ENCODE measurements at regions not wholly inside any gene's neighbourhood (a gene's known extent, or its start where the extent isn't known, plus 50 kb on each side); places are given as distances from the start of the nearest gene placed in this dataset.

GRCh38 chr15:61319892-61320291, 90.8 kb upstream of the RORA start:
- H3K27me3 Mint-ChIP-seq = no peaks in the 10 kb centered on the region
- H3K36me3 Mint-ChIP-seq = no peaks in the 10 kb centered on the region
- no peaks in the 10 kb centered on the region for H3K4me1 Mint-ChIP-seq
- no peak overlapping the region for H3K4me3 Mint-ChIP-seq
- ATAC-seq (ENCODE audit: low read depth in 2 of 2) (no peak), DNase-seq (no peak)
- H3K27ac Mint-ChIP-seq = no peak overlapping the region
- H3K9me3 Mint-ChIP-seq = peaks cover 0 to 12% (median 3%) of the 10 kb centered on the region in 7 donors

- Mint-ChIP-seq H3K4me1 (no peaks in the 10 kb centered on the region), H3K27ac (no peak overlapping the region), H3K36me3 (no peaks in the 10 kb centered on the region), H3K4me3 (no peak overlapping the region), H3K9me3 (peaks cover 0 to 12% (median 1%) of the 10 kb centered on the region in 7 donors), H3K27me3 (no peaks in the 10 kb centered on the region)
- DNase-seq = no peak
- ATAC-seq (ENCODE audit: low read depth in 2 of 2) = no peak
These were observed 89.9 kb upstream of the RORA start for GRCh38 chr15:61318802-61319525.

GRCh38 chr15:61318301-61318700, 89.2 kb upstream of the RORA start:
- Mint-ChIP-seq H3K9me3 (peaks cover 0 to 12% (median 0%) of the 10 kb centered on the region in 7 donors), H3K4me3 (no peak overlapping the region), H3K4me1 (no peaks in the 10 kb centered on the region), H3K27me3 (no peaks in the 10 kb centered on the region), H3K27ac (no peak overlapping the region), H3K36me3 (no peaks in the 10 kb centered on the region)
- DNase-seq = no peak
- no peak for ATAC-seq (ENCODE audit: low read depth in 2 of 2)

- Mint-ChIP-seq H3K27me3 (peaks cover 0 to 5% (median 0%) of the 10 kb centered on the region in 3 donors), H3K27ac (no peak overlapping the region), H3K4me1 (no peaks in the 10 kb centered on the region), H3K4me3 (no peak overlapping the region), H3K36me3 (no peaks in the 10 kb centered on the region), H3K9me3 (peaks cover 0 to 9% (median 0%) of the 10 kb centered on the region in 7 donors)
- DNase-seq = no peak
- ATAC-seq (ENCODE audit: low read depth in 2 of 2) = no peak
These were observed 86.4 kb upstream of the RORA start for GRCh38 chr15:61315471-61315870.

GRCh38 chr15:61314427-61314826, 85.3 kb upstream of the RORA start:
- H3K4me3 Mint-ChIP-seq = no peak overlapping the region
- H3K27ac Mint-ChIP-seq = no peak overlapping the region
- peaks cover 0 to 4% (median 0%) of the 10 kb centered on the region in 7 donors for H3K9me3 Mint-ChIP-seq
- ATAC-seq (ENCODE audit: low read depth in 2 of 2) (no peak), DNase-seq (no peak)
- H3K4me1 Mint-ChIP-seq = no peaks in the 10 kb centered on the region
- no peaks in the 10 kb centered on the region for H3K36me3 Mint-ChIP-seq
- H3K27me3 Mint-ChIP-seq = peaks cover 0 to 5% (median 0%) of the 10 kb centered on the region in 3 donors

- Mint-ChIP-seq H3K27ac (no peak overlapping the region), H3K9me3 (peaks cover 0 to 6% (median 2%) of the 10 kb centered on the region in 7 donors), H3K36me3 (no peaks in the 10 kb centered on the region), H3K27me3 (peaks cover 0 to 5% (median 0%) of the 10 kb centered on the region in 3 donors), H3K4me3 (no peak overlapping the region), H3K4me1 (no peaks in the 10 kb centered on the region)
- ATAC-seq (ENCODE audit: low read depth in 2 of 2) (no peak), DNase-seq (no peak)
These were observed 80.5 kb upstream of the RORA start for GRCh38 chr15:61309617-61310016.

- no peaks in the 10 kb centered on the region for H3K36me3 Mint-ChIP-seq
- DNase-seq = no peak
- no peaks in the 10 kb centered on the region for H3K4me1 Mint-ChIP-seq
- H3K9me3 Mint-ChIP-seq = peaks cover 0 to 6% (median 2%) of the 10 kb centered on the region in 7 donors
- H3K27me3 Mint-ChIP-seq = peaks cover 0 to 5% (median 0%) of the 10 kb centered on the region in 3 donors
- H3K27ac Mint-ChIP-seq = no peak overlapping the region
- H3K4me3 Mint-ChIP-seq = no peak overlapping the region
- no peak for ATAC-seq (ENCODE audit: low read depth in 2 of 2)
These were observed 80.0 kb upstream of the RORA start for GRCh38 chr15:61309031-61309511.

- H3K4me1 Mint-ChIP-seq = no peaks in the 10 kb centered on the region
- H3K4me3 Mint-ChIP-seq = no peak overlapping the region
These were observed 79.3 kb upstream of the RORA start for GRCh38 chr15:61308437-61308836.

GRCh38 chr15:61307474-61307873, 78.4 kb upstream of the RORA start:
- ATAC-seq (ENCODE audit: low read depth in 2 of 2) (no peak), DNase-seq (no peak)
- peaks cover 0 to 5% (median 0%) of the 10 kb centered on the region in 3 donors for H3K27me3 Mint-ChIP-seq
- H3K4me1 Mint-ChIP-seq = no peaks in the 10 kb centered on the region
- no peak overlapping the region for H3K4me3 Mint-ChIP-seq
- H3K36me3 Mint-ChIP-seq = no peaks in the 10 kb centered on the region
- peaks cover 0 to 6% (median 2%) of the 10 kb centered on the region in 7 donors for H3K9me3 Mint-ChIP-seq
- no peak overlapping the region for H3K27ac Mint-ChIP-seq

More at GRCh38 chr15:61308437-61308836, 79.3 kb upstream of the RORA start:
- no peak for DNase-seq
- Mint-ChIP-seq H3K36me3 (no peaks in the 10 kb centered on the region), H3K9me3 (peaks cover 0 to 6% (median 2%) of the 10 kb centered on the region in 7 donors), H3K27me3 (peaks cover 0 to 5% (median 0%) of the 10 kb centered on the region in 3 donors), H3K27ac (no peak overlapping the region)
- no peak for ATAC-seq (ENCODE audit: low read depth in 2 of 2)

- Mint-ChIP-seq H3K4me3 (no peak overlapping the region), H3K27ac (no peak overlapping the region), H3K9me3 (peaks cover 0 to 13% (median 2%) of the 10 kb centered on the region in 7 donors), H3K36me3 (no peaks in the 10 kb centered on the region), H3K27me3 (peaks cover 0 to under 1% (median 0%) of the 10 kb centered on the region in 3 donors), H3K4me1 (no peaks in the 10 kb centered on the region)
- ATAC-seq (ENCODE audit: low read depth in 2 of 2) (no peak), DNase-seq (no peak)
These were observed 72.6 kb upstream of the RORA start for GRCh38 chr15:61301701-61302100.

- Mint-ChIP-seq H3K4me1 (no peaks in the 10 kb centered on the region), H3K9me3 (peaks cover 0 to 8% (median 0%) of the 10 kb centered on the region in 7 donors), H3K36me3 (no peaks in the 10 kb centered on the region), H3K27me3 (peaks cover 0 to 6% (median 0%) of the 10 kb centered on the region in 3 donors), H3K4me3 (no peak overlapping the region), H3K27ac (no peak overlapping the region)
- DNase-seq (no peak), ATAC-seq (ENCODE audit: low read depth in 2 of 2) (no peak)
These were observed 70.1 kb upstream of the RORA start for GRCh38 chr15:61299075-61299763.

- no peak overlapping the region for H3K4me3 Mint-ChIP-seq
- H3K4me1 Mint-ChIP-seq = no peaks in the 10 kb centered on the region
- peaks cover 0 to 6% (median 3%) of the 10 kb centered on the region in 7 donors for H3K9me3 Mint-ChIP-seq
- H3K27me3 Mint-ChIP-seq = peaks cover 0 to 6% (median 3%) of the 10 kb centered on the region in 3 donors
- H3K36me3 Mint-ChIP-seq = no peaks in the 10 kb centered on the region
- no peak overlapping the region for H3K27ac Mint-ChIP-seq
- no peak for DNase-seq
- no peak for ATAC-seq (ENCODE audit: low read depth in 2 of 2)
These were observed 66.1 kb upstream of the RORA start for GRCh38 chr15:61295239-61295638.

- no peaks in the 10 kb centered on the region for H3K36me3 Mint-ChIP-seq
- H3K27me3 Mint-ChIP-seq = peaks cover 0 to 15% (median 8%) of the 10 kb centered on the region in 3 donors
- H3K27ac Mint-ChIP-seq = no peak overlapping the region
- peaks cover under 1 to 12% (median 3%) of the 10 kb centered on the region in 7 donors for H3K9me3 Mint-ChIP-seq
- ATAC-seq (ENCODE audit: low read depth in 2 of 2) (no peak), DNase-seq (no peak)
- no peak overlapping the region for H3K4me3 Mint-ChIP-seq
- H3K4me1 Mint-ChIP-seq = no peaks in the 10 kb centered on the region
These were observed 53.6 kb upstream of the RORA start for GRCh38 chr15:61282661-61283060.

GRCh38 chr15:61281328-61281727, 52.2 kb upstream of the RORA start:
- H3K27ac Mint-ChIP-seq = no peak overlapping the region
- peaks cover 0 to 15% (median 12%) of the 10 kb centered on the region in 3 donors for H3K27me3 Mint-ChIP-seq
- no peak overlapping the region for H3K4me3 Mint-ChIP-seq
- no peak for ATAC-seq (ENCODE audit: low read depth in 2 of 2)
- DNase-seq = no peak
- H3K4me1 Mint-ChIP-seq = no peaks in the 10 kb centered on the region
- H3K9me3 Mint-ChIP-seq = peaks cover 0 to 10% (median 6%) of the 10 kb centered on the region in 7 donors
- no peaks in the 10 kb centered on the region for H3K36me3 Mint-ChIP-seq

Data from naive B cell (primary cell).